Neutrophil (primary cell): ENCODE measurements at regions not wholly inside any gene's neighbourhood (a gene's known extent, or its start where the extent isn't known, plus 50 kb on each side); places are given as distances from the start of the nearest gene placed in this dataset.

ENCODE experiments used
- H3K27ac ChIP-seq: fragments of 200-600 bp; sonication (generic); 2 replicates; pipeline ENCODE4 v1.5.1; 2016; ENCODE audit warnings: mild to moderate bottlenecking, moderate library complexity
- H3K27me3 ChIP-seq: fragments of 200-600 bp; sonication (generic); 2 replicates; pipeline ENCODE4 v1.6.0; 2016; ENCODE audit warnings: mild to moderate bottlenecking
- H3K36me3 ChIP-seq: fragments of 200-600 bp; sonication (generic); 2 replicates; pipeline ENCODE4 v1.5.1; 2017
- H3K4me1 ChIP-seq, 2 experiments: fragments of 200-600 bp in 1 of 2; sonication (generic) in 1 of 2; 1 replicate in 1 of 2; 2 replicates in 1 of 2; pipeline versions ENCODE4 v1.5.1 to v1.6.1; 2013 to 2016; ENCODE audit warnings: low read depth in 1 of 2, low read length in 1 of 2, mild to moderate bottlenecking in 1 of 2, moderate library complexity in 1 of 2; ENCODE audit not compliant: control insufficient read depth in 1 of 2, insufficient read depth in 1 of 2
- H3K4me3 ChIP-seq, 2 experiments: fragments of 200-600 bp in 1 of 2; sonication (generic) in 1 of 2; 1 replicate in 1 of 2; 2 replicates in 1 of 2; pipeline ENCODE4 v1.5.1; 2013 to 2016; ENCODE audit warnings: low read depth in 1 of 2, low read length in 1 of 2, mild to moderate bottlenecking in 1 of 2, moderate library complexity in 1 of 2
- H3K9me3 ChIP-seq: fragments of 200-600 bp; sonication (generic); 2 replicates; pipeline ENCODE4 v1.5.1; 2016
- CTCF ChIP-seq: fragments of 200-600 bp; sonication (generic); IDR thresholded peaks from 2 replicates; pipeline ENCODE4 v1.5.1; 2016; ENCODE audit warnings: antibody characterized with exemption

GRCh38 chr5:116795189-116795588 lies 220.6 kb upstream of the SEMA6A start:
- H3K27me3 ChIP-seq, result no peaks in the 10 kb centered on the region
- no peaks in the 10 kb centered on the region for H3K36me3 ChIP-seq
- H3K4me1 ChIP-seq, result no peaks in the 10 kb centered on the region
- H3K27ac ChIP-seq, result no peak overlapping the region
- TF ChIP-seq CTCF, result no peak
- H3K9me3 ChIP-seq, result no peaks in the 10 kb centered on the region
- no peak overlapping the region for H3K4me3 ChIP-seq

GRCh38 chr5:116789522-116789921 lies 214.9 kb upstream of the SEMA6A start:
- H3K4me3 ChIP-seq, result no peak overlapping the region
- H3K36me3 ChIP-seq, result no peaks in the 10 kb centered on the region
- H3K27ac ChIP-seq, result no peak overlapping the region
- H3K27me3 ChIP-seq, result no peaks in the 10 kb centered on the region
- no peaks in the 10 kb centered on the region for H3K4me1 ChIP-seq
- no peak for TF ChIP-seq CTCF
- no peaks in the 10 kb centered on the region for H3K9me3 ChIP-seq

GRCh38 chr5:116788851-116789403 lies 214.3 kb upstream of the SEMA6A start:
- TF ChIP-seq CTCF, result no peak
- Histone ChIP-seq H3K4me3 (no peak overlapping the region), H3K27ac (no peak overlapping the region), H3K36me3 (no peaks in the 10 kb centered on the region), H3K4me1 (no peaks in the 10 kb centered on the region), H3K27me3 (no peaks in the 10 kb centered on the region), H3K9me3 (no peaks in the 10 kb centered on the region)

GRCh38 chr5:116787570-116787969 lies 212.9 kb upstream of the SEMA6A start:
- Histone ChIP-seq H3K4me3 (no peak overlapping the region), H3K9me3 (no peaks in the 10 kb centered on the region), H3K27ac (no peak overlapping the region), H3K4me1 (no peaks in the 10 kb centered on the region), H3K27me3 (no peaks in the 10 kb centered on the region), H3K36me3 (no peaks in the 10 kb centered on the region)
- TF ChIP-seq CTCF, result no peak

- TF ChIP-seq CTCF, result no peak
- Histone ChIP-seq H3K27me3 (no peaks in the 10 kb centered on the region), H3K4me3 (no peak overlapping the region), H3K9me3 (no peaks in the 10 kb centered on the region), H3K36me3 (no peaks in the 10 kb centered on the region), H3K27ac (no peak overlapping the region), H3K4me1 (no peaks in the 10 kb centered on the region)
Measured at GRCh38 chr5:116785106-116785505, 210.5 kb upstream of the SEMA6A start.

- Histone ChIP-seq H3K4me1 (no peaks in the 10 kb centered on the region), H3K9me3 (no peaks in the 10 kb centered on the region)
Measured at GRCh38 chr5:116779846-116780245, 205.2 kb upstream of the SEMA6A start.

More at GRCh38 chr5:116779846-116780245, 205.2 kb upstream of the SEMA6A start:
- Histone ChIP-seq H3K36me3 (no peaks in the 10 kb centered on the region), H3K27me3 (no peaks in the 10 kb centered on the region), H3K27ac (no peak overlapping the region), H3K4me3 (no peak overlapping the region)
- TF ChIP-seq CTCF, result no peak
